NB4 (cell line): ENCODE measurements at regions not wholly inside any gene's neighbourhood (a gene's known extent, or its start where the extent isn't known, plus 50 kb on each side); places are given as distances from the start of the nearest gene placed in this dataset.

Experiments used
- DNase-seq: peaks from one replicate; pipeline ENCODE4 v3.0.0; 2010; ENCODE audit warnings: low read depth
- H3K4me3 ChIP-seq: one replicate; pipeline ENCODE4 v1.5.1; 2011; ENCODE audit warnings: mild to moderate bottlenecking, low read depth, low read length, moderate library complexity
- CTCF ChIP-seq: IDR thresholded peaks from one replicate; pipeline ENCODE4 v1.5.1; 2012; ENCODE audit warnings: low read depth, low read length
- MAX ChIP-seq: IDR thresholded peaks from 2 replicates; pipeline ENCODE4 v1.6.1; 2011; ENCODE audit warnings: low read depth, low read length
- MYC ChIP-seq: IDR thresholded peaks from 2 replicates; pipeline ENCODE4 v1.6.1; 2011; ENCODE audit warnings: low read depth, low read length
- POLR2A ChIP-seq: IDR thresholded peaks from 2 replicates; pipeline ENCODE4 v1.6.1; 2011; ENCODE audit warnings: mild to moderate bottlenecking; ENCODE audit not compliant: insufficient read length; ENCODE audit errors: extremely low read depth

GRCh38 chr18:66979009-66979408 is 375.1 kb upstream of the CDH19 start:
- DNase-seq: no peak
- no peak overlapping the region for H3K4me3 ChIP-seq
- TF ChIP-seq POLR2A (no peak), MYC (no peak), CTCF (no peak), MAX (no peak)

- DNase-seq: no peak
- no peak for TF ChIP-seq POLR2A
- TF ChIP-seq CTCF: no peak
- TF ChIP-seq MYC: no peak
- H3K4me3 ChIP-seq: no peak overlapping the region
Measured at GRCh38 chr18:66972681-66973080, 368.8 kb upstream of the CDH19 start.

- no peak overlapping the region for H3K4me3 ChIP-seq
- no peak for TF ChIP-seq MYC
- DNase-seq: no peak
Measured at GRCh38 chr18:66971960-66972359, 368.1 kb upstream of the CDH19 start.

DNA sequence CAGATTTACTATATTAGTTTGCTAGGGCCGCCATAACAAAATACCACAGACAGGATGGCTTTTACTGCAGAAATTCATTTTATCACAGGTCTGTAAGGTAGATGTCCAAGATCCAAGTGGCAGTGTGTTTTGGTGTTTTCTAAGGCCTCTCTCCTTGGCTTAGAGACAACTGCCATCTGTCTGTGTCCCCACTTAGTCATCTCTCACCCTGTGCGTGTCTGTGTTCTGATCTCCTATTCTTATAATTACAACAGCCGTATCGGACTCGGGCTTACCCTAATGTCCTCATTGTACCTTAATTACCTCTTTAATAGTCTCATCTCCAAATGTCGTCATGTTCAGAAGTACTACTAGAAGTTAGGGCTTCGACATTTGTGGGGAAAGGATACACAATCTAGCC is 362.3 kb upstream of the CDH19 start:
- TF ChIP-seq POLR2A (no peak), CTCF (no peak), MAX (no peak), MYC (no peak)
- DNase-seq: no peak
- H3K4me3 ChIP-seq: no peak overlapping the region

GRCh38 chr18:66958309-66958708 is 354.4 kb upstream of the CDH19 start:
- no peak for TF ChIP-seq POLR2A
- TF ChIP-seq MAX: no peak
- no peak for TF ChIP-seq CTCF
- no peak for TF ChIP-seq MYC
- no peak for DNase-seq
- H3K4me3 ChIP-seq: no peak overlapping the region

GRCh38 chr18:66951750-66952149 is 347.9 kb upstream of the CDH19 start:
- TF ChIP-seq CTCF: no peak
- no peak for TF ChIP-seq MYC
- TF ChIP-seq MAX: no peak
- TF ChIP-seq POLR2A: no peak
- no peak for DNase-seq
- H3K4me3 ChIP-seq: no peak overlapping the region

GRCh38 chr18:66949419-66949818 is 345.5 kb upstream of the CDH19 start:
- H3K4me3 ChIP-seq: no peak overlapping the region
- TF ChIP-seq POLR2A: no peak
- no peak for TF ChIP-seq MAX
- no peak for TF ChIP-seq MYC
- no peak for TF ChIP-seq CTCF
- no peak for DNase-seq
